A673 (cell line): ENCODE measurements at regions not wholly inside any gene's neighbourhood (a gene's known extent, or its start where the extent isn't known, plus 50 kb on each side); places are given as distances from the start of the nearest gene placed in this dataset.

Source experiments
- BruUV-seq: library from RNA; stranded (reverse); fragments of 400-500 nt; replicated peaks from 2 replicates; lab custom pipeline; 2021; lab: Mats Ljungman, UMichigan
- CTCF ChIA-PET: fragments of 300-600 bp; sonication (Branson Sonifier 250); formaldehyde crosslinking; loops from one replicate; lab custom pipeline; 2022; ENCODE audit warnings: antibody characterized with exemption; lab: Charles Lee
- POLR2A ChIA-PET: fragments of 300-600 bp; sonication (Branson Sonifier 250); formaldehyde crosslinking; loops from one replicate; lab custom pipeline; 2022; ENCODE audit warnings: antibody characterized with exemption; ENCODE audit not compliant: low non-redundant PET; lab: Charles Lee
- DNase-seq: peaks from one replicate; pipeline ENCODE4 v3.0.0-alpha.2; 2015; ENCODE audit warnings: low spot score
- H3K27ac ChIP-seq: fragments of 200-600 bp; sonication (generic); 2 replicates; pipeline ENCODE4 v1.5.1; 2016; ENCODE audit warnings: mixed run types, low read depth, mild to moderate bottlenecking, mixed read lengths, antibody characterized with exemption, low read length; ENCODE audit not compliant: poor library complexity, severe bottlenecking
- H3K27me3 ChIP-seq: fragments of 200-600 bp; sonication (generic); replicated peaks from 2 replicates; pipeline ENCODE4 v1.6.1; 2017; ENCODE audit warnings: mixed run types, low read depth, mild to moderate bottlenecking, mixed read lengths, antibody characterized with exemption, low read length; ENCODE audit not compliant: insufficient read depth, poor library complexity
- H3K36me3 ChIP-seq: fragments of 200-600 bp; sonication (generic); 2 replicates; pipeline ENCODE4 v1.6.1; 2016; ENCODE audit warnings: mixed run types, mild to moderate bottlenecking, mixed read lengths, antibody characterized with exemption, low read length; ENCODE audit not compliant: insufficient read depth, poor library complexity, severe bottlenecking
- H3K4me1 ChIP-seq: fragments of 200-600 bp; sonication (generic); 2 replicates; pipeline ENCODE4 v1.6.1; 2017; ENCODE audit warnings: mixed run types, mild to moderate bottlenecking, mixed read lengths, antibody characterized with exemption, low read length; ENCODE audit not compliant: insufficient read depth, poor library complexity, severe bottlenecking
- H3K4me3 ChIP-seq: fragments of 200-600 bp; sonication (generic); 2 replicates; pipeline ENCODE4 v1.5.1; 2016; ENCODE audit warnings: low read depth, mixed run types, mild to moderate bottlenecking, mixed read lengths, low read length; ENCODE audit not compliant: poor library complexity, severe bottlenecking
- H3K9me3 ChIP-seq: fragments of 200-600 bp; sonication (generic); 2 replicates; pipeline ENCODE4 v1.6.1; 2016; ENCODE audit warnings: mixed run types, low read depth, mild to moderate bottlenecking, mixed read lengths, antibody characterized with exemption, low read length; ENCODE audit not compliant: poor library complexity, severe bottlenecking
- EZH2 ChIP-seq: fragments of 200-600 bp; sonication (generic); IDR thresholded peaks from 2 replicates; pipeline ENCODE4 v1.6.1; 2017; ENCODE audit warnings: borderline replicate concordance, low read depth, mild to moderate bottlenecking, mixed read lengths, antibody characterized with exemption, low read length; ENCODE audit not compliant: poor library complexity, severe bottlenecking
- intact Hi-C: fragments of 100-400 bp; cut with micrococcal nuclease; formaldehyde crosslinking; loops from one replicate; pipeline ENCODE4 v1.10.0; 2022; ENCODE audit not compliant: unreplicated experiment
- TF ChIP-seq, protein P1 (sequence below): fragments of 300-800, 200-600 bp; sonication (generic); conservative IDR thresholded peaks from 2 replicates; pipeline ENCODE4 v1.5.1; 2017; ENCODE audit warnings: low read depth, mild to moderate bottlenecking, antibody characterized with exemption, low read length, moderate library complexity, mixed read lengths

- Histone ChIP-seq H3K9me3 (no peaks in the 10 kb centered on the region), H3K4me3 (no peak overlapping the region), H3K27me3 (no peaks in the 10 kb centered on the region), H3K27ac (no peak overlapping the region), H3K36me3 (no peaks in the 10 kb centered on the region), H3K4me1 (no peaks in the 10 kb centered on the region)
- ChIA-PET CTCF (no interaction called here), POLR2A (no interaction called here)
- no peak for DNase-seq
- no peak for TF ChIP-seq EZH2
- TF ChIP-seq, protein P1, sequence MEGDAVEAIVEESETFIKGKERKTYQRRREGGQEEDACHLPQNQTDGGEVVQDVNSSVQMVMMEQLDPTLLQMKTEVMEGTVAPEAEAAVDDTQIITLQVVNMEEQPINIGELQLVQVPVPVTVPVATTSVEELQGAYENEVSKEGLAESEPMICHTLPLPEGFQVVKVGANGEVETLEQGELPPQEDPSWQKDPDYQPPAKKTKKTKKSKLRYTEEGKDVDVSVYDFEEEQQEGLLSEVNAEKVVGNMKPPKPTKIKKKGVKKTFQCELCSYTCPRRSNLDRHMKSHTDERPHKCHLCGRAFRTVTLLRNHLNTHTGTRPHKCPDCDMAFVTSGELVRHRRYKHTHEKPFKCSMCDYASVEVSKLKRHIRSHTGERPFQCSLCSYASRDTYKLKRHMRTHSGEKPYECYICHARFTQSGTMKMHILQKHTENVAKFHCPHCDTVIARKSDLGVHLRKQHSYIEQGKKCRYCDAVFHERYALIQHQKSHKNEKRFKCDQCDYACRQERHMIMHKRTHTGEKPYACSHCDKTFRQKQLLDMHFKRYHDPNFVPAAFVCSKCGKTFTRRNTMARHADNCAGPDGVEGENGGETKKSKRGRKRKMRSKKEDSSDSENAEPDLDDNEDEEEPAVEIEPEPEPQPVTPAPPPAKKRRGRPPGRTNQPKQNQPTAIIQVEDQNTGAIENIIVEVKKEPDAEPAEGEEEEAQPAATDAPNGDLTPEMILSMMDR, result no peak
- no TSS peak for BruUV-seq
- intact Hi-C loops, result no loop called here
Observed at GRCh38 chr6:121896771-121897170, 461.3 kb downstream of the GJA1 start.

DNA sequence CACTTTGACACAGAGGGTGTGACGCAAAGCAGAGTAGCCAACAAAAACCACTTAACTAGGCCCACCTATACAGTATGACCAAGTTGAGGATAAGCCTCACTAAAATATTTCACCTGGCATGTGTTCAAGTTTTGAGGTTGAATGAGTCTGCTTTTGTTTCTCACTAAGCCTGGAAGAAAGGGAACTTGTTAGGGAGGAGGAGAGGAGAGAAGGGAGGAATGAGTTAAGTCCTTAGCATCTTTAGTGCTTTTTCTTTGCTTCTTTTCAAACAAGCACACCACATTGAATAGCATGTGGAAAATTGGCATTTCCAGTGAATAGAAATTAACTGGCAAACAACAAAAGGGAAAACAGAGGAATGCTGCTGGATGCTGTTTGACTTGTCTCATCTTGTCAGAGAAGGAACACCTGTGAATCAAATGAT is 461.9 kb downstream of the GJA1 start:
- ChIA-PET POLR2A (no interaction called here), CTCF (no interaction called here)
- no peaks in the 10 kb centered on the region for H3K36me3 ChIP-seq
- peak; percentile 25 for DNase-seq
- TF ChIP-seq, protein P1, result no peak
- TF ChIP-seq EZH2, result no peak
- intact Hi-C loops, result no loop called here
- BruUV-seq, result no TSS peak
- H3K9me3 ChIP-seq, result no peaks in the 10 kb centered on the region
- no peak overlapping the region for H3K4me3 ChIP-seq
- no peak overlapping the region for H3K27ac ChIP-seq
- no peaks in the 10 kb centered on the region for H3K4me1 ChIP-seq
- no peaks in the 10 kb centered on the region for H3K27me3 ChIP-seq

GRCh38 chr6:121901432-121901831 is 466.0 kb downstream of the GJA1 start:
- intact Hi-C loops, result no loop called here
- Histone ChIP-seq H3K9me3 (no peaks in the 10 kb centered on the region), H3K36me3 (no peaks in the 10 kb centered on the region), H3K4me1 (no peaks in the 10 kb centered on the region), H3K27me3 (no peaks in the 10 kb centered on the region), H3K27ac (no peak overlapping the region), H3K4me3 (no peak overlapping the region)
- CTCF ChIA-PET, result no interaction called here
- TF ChIP-seq EZH2, result no peak
- TF ChIP-seq, protein P1, result no peak
- BruUV-seq, result no TSS peak
- POLR2A ChIA-PET, result no interaction called here
- DNase-seq, result no peak
